WERI-Rb-1 (cell line): ENCODE measurements at regions not wholly inside any gene's neighbourhood (a gene's known extent, or its start where the extent isn't known, plus 50 kb on each side); places are given as distances from the start of the nearest gene placed in this dataset.

ENCODE experiments used
- DNase-seq: peaks from one replicate; pipeline ENCODE4 v3.0.0-alpha.2; 2020
- H3K27ac ChIP-seq: fragments of 250-450 bp; sonication (Bioruptor Pico); 2 replicates; pipeline ENCODE4 v1.5.1; 2020; ENCODE audit warnings: mild to moderate bottlenecking, moderate library complexity
- H3K27me3 ChIP-seq: fragments of 250-450 bp; sonication (Bioruptor Pico); 2 replicates; pipeline ENCODE4 v1.5.1; 2021; ENCODE audit warnings: mild to moderate bottlenecking, low read depth, moderate library complexity; ENCODE audit not compliant: insufficient read depth, severe bottlenecking
- H3K36me3 ChIP-seq: fragments of 250-450 bp; sonication (Bioruptor Pico); 2 replicates; pipeline ENCODE4 v1.5.1; 2020; ENCODE audit warnings: mild to moderate bottlenecking, moderate library complexity
- H3K4me3 ChIP-seq: 2 replicates; pipeline ENCODE4 v1.5.1; 2011; ENCODE audit warnings: low read depth, mild to moderate bottlenecking, control low read depth, low read length
- H3K9me3 ChIP-seq: fragments of 250-450 bp; sonication (Bioruptor Pico); 2 replicates; pipeline ENCODE4 v1.5.1; 2021; ENCODE audit warnings: mild to moderate bottlenecking, moderate library complexity; ENCODE audit not compliant: severe bottlenecking
- TF ChIP-seq, protein P1 (sequence below): IDR thresholded peaks from 2 replicates; pipeline ENCODE4 v1.5.1; 2011; ENCODE audit warnings: low read depth, mild to moderate bottlenecking, control low read depth, inconsistent platforms, low read length

DNA sequence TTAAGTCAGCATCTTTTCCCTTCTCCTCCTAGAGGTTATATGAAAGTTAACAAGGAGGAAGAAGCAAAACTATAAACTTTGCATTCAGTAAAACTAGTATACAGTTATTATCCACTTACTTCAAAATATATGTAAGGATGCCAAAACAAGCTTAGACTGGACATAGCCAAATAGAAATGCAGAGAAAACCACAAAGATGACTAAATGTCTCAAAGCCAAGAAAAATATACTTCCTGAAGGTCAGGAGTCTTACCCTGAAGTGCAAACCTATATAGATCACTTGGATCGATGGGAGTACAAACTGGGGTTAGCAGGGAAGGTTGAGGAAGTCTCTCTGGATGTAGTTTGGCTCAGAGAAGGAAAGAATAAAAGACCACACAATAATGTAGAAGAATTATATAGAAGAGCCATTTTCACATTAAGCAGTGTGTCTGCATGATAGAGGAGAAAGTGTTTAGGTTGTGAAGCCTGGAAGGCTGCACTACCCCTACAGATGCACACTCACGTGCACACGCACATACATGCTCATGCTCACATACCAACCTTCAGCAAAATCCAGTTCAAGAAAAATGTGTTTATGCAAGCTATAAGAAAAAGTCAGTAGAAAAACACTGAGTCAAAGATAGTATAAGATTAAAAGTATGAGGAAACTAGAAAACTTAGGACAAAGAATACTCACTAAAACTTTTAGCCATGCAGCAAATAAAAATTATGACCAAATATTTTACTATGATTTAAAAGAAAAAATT, 112.1 kb upstream of the RXFP2 start:
- DNase-seq, result no peak
- no peaks in the 10 kb centered on the region for H3K36me3 ChIP-seq
- H3K27me3 ChIP-seq, result no peaks in the 10 kb centered on the region
- H3K27ac ChIP-seq, result no peak overlapping the region
- TF ChIP-seq, protein P1, sequence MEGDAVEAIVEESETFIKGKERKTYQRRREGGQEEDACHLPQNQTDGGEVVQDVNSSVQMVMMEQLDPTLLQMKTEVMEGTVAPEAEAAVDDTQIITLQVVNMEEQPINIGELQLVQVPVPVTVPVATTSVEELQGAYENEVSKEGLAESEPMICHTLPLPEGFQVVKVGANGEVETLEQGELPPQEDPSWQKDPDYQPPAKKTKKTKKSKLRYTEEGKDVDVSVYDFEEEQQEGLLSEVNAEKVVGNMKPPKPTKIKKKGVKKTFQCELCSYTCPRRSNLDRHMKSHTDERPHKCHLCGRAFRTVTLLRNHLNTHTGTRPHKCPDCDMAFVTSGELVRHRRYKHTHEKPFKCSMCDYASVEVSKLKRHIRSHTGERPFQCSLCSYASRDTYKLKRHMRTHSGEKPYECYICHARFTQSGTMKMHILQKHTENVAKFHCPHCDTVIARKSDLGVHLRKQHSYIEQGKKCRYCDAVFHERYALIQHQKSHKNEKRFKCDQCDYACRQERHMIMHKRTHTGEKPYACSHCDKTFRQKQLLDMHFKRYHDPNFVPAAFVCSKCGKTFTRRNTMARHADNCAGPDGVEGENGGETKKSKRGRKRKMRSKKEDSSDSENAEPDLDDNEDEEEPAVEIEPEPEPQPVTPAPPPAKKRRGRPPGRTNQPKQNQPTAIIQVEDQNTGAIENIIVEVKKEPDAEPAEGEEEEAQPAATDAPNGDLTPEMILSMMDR, result no peak
- no peaks in the 10 kb centered on the region for H3K9me3 ChIP-seq
- H3K4me3 ChIP-seq, result no peak overlapping the region

DNA sequence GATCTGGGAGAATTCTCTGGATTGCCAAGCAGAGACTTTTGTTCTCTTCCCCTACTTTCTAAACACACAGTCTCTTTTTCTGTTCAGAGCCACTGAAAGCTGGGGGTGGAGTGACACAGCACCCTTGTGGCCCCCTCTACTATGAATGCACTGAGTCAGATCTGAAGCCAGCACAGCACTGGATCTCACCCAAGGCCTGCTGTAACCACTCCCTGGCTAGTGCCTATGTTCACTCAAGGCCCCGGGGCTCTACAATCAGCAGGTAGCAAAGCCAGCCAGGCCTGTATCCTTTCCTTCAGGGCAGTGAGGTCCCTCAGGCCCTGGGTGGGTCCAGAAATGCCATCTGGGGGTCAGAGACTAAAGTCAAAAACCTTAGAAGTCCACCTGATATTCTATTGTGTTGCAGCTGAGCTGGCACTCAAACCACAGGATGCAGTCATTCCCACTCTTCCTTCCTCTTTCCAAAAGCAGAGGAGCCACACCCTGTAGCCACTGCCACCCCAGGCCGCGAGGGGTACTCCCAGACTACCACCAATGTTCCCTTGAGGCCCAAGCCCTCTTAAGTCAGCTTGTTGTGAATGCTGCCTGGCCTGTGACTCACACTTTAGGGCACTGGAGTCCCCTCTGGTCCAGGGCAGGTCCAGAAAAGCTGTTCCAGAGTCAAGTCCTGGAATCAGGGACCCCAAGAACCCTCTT, 110.1 kb upstream of the RXFP2 start:
- no peak for DNase-seq
- TF ChIP-seq, protein P1, result no peak
- no peak overlapping the region for H3K27ac ChIP-seq

DNA sequence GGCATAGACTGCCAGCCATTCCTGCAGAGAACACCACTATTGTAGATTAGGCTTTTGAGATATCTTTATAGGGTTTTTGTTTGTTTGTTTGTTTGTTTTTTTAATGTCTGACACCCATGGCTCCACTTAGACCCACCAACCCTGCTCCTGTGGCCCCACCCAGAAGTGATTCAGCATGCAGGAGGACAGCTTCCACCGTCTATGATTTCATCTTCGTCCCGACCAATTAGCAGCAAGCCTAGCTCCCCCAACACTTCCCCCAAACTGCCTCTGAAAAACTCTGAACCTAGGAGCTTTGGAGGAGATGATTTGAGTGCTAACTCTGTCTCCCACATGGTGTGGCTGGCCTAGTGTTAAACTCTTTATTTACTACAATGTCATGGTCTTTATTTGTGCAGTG, 108.3 kb upstream of the RXFP2 start:
- H3K27me3 ChIP-seq, result no peaks in the 10 kb centered on the region
- H3K4me3 ChIP-seq, result no peak overlapping the region
- TF ChIP-seq, protein P1, result no peak
- DNase-seq, result no peak
- H3K36me3 ChIP-seq, result no peaks in the 10 kb centered on the region
- H3K9me3 ChIP-seq, result no peaks in the 10 kb centered on the region
- no peak overlapping the region for H3K27ac ChIP-seq

More for the DNA sequence above, 110.1 kb upstream of the RXFP2 start:
- no peaks in the 10 kb centered on the region for H3K27me3 ChIP-seq
- no peaks in the 10 kb centered on the region for H3K36me3 ChIP-seq
- no peak overlapping the region for H3K4me3 ChIP-seq
- no peaks in the 10 kb centered on the region for H3K9me3 ChIP-seq

DNA sequence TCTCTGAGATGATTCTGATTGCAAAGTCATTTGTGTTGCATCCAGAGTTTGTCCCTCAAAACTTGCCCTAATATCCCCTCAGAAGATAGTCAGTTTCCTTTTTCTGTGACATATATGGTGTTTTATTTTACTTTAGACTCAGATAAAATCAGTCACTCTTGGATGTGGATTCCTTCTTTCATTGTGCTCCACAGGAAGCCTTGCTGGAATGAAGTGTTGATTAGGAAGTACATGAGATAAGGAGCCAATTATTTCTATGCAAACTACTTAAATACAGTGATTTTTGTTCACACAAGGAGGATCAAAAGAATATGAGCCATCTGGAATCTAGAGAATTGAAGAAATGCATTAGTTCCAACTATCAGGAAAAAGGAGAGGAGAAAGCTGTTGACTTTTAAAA, 107.6 kb upstream of the RXFP2 start:
- no peaks in the 10 kb centered on the region for H3K36me3 ChIP-seq
- no peak overlapping the region for H3K4me3 ChIP-seq
- no peaks in the 10 kb centered on the region for H3K27me3 ChIP-seq
- no peaks in the 10 kb centered on the region for H3K9me3 ChIP-seq
- no peak for DNase-seq
- no peak overlapping the region for H3K27ac ChIP-seq
- TF ChIP-seq, protein P1, result no peak

DNA sequence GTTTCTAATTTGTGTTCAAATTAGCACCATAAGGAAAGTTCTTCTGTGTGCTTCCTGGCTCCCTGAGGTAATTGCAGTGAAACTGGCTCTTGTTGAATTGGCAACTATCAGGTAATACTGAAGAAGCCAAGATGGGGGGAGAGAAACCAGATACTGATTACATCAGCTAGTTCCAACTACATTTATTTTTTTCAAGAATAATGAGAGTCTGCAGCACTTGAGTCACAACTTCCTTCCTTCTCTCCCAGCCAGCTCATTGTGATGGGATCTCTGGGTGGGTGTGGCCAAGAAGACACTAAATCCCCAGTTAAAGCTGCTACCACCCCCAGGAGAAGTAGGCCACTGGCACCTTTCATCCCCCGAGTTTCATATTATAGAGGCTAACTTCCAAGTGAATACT, 100.7 kb upstream of the RXFP2 start:
- no peaks in the 10 kb centered on the region for H3K27me3 ChIP-seq
- no peaks in the 10 kb centered on the region for H3K9me3 ChIP-seq
- no peak overlapping the region for H3K4me3 ChIP-seq
- TF ChIP-seq, protein P1, result no peak
- H3K36me3 ChIP-seq, result no peaks in the 10 kb centered on the region
- no peak for DNase-seq
- no peak overlapping the region for H3K27ac ChIP-seq
